ENCODE measurements at regions not wholly inside any gene's neighbourhood (a gene's known extent, or its start where the extent isn't known, plus 50 kb on each side); places are given as distances from the start of the nearest gene placed in this dataset.
"Not testable (repeated sequence)": the region's sequence is repeated elsewhere in the genome, so short reads cannot be mapped to it uniquely, and the experiment has no call there.

DNA sequence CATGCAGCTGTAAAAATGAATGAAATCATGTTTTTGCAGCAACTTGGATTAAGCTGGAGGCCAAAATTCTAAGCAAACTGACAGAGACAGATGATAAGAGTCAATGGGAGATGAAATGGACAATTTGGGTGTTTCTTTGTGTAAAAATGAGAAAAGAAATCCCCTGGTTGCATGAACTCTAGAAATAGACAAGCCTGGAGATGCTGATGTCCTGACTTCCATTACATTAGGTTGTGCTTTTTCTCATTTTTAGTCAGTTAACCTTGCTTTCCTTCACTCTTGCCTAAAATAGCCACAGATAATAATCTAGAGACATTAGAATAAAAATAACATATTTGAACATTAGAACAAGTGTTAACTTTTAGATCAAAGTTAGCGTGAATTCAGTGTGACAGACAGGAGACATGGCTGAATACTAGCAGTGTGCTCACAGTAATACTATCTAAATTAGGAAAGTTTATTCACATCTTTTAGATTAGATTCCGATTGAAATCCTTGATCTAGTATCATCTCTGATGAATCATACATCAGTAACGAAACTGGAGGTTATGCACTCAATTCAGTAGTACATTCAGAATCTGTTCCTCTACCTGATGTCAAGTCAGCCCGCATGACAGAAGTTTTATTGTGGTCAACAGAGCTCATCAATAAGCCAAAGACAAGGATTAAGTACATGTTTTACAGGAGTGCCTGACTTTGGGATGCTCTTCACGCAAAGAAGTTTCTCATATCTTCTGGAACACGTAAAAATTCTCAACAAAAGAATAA lies 948.1 kb downstream of the TMEM121 start:
- POLR2A ChIA-PET, H3K27me3 Mint-ChIP-seq, ATAC-seq, H3K4me3 Mint-ChIP-seq, H3K9me3 Mint-ChIP-seq, H3K36me3 Mint-ChIP-seq, DNase-seq, H3K4me1 Mint-ChIP-seq, H3K27ac Mint-ChIP-seq: not testable (repeated sequence)

DNA sequence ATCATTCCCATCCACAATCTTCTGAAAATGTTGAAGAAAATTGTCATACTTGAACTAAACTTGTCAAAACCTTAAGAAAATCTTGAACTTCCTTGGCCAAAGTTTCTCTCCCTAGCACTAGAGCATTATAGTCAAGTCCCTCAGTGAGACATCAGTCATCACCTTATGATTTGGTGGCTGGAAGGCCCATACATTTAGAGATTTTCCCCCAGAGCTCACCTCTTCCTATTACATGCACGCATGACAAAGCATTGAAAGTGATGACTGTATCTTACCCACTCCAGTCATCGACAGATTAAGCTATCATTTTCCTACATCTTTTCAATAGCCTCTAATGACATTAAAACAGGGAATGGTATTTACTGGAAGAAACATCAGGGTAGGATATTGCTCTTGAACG lies 948.8 kb downstream of the TMEM121 start:
- ATAC-seq, H3K9me3 Mint-ChIP-seq, H3K4me1 Mint-ChIP-seq, H3K27me3 Mint-ChIP-seq, H3K4me3 Mint-ChIP-seq, H3K36me3 Mint-ChIP-seq, POLR2A ChIA-PET, DNase-seq: not testable (repeated sequence)
- peak overlapping the region in 1 of 10 donors; percentile 3 for H3K27ac Mint-ChIP-seq

DNA sequence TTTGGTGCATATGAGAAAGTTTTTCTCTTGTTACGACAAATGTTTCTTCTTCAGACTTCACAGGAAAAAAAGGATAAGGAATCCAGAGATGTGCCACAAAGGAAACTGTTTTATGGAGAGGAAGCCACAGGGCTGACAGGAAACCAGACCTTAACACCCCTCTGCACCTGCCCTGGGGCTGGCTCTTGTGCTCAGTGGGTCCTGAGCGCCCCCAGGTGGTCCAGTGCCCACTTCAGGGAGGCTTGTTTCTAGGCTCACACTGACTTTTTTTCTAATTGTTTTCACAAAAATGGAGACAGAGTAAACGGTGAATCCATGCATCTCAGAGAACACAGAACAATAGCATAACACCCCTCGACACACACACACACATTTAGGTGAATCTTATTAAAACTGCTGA lies 951.2 kb downstream of the TMEM121 start:
- H3K9me3 Mint-ChIP-seq, H3K27me3 Mint-ChIP-seq, H3K36me3 Mint-ChIP-seq, H3K27ac Mint-ChIP-seq, H3K4me1 Mint-ChIP-seq, H3K4me3 Mint-ChIP-seq, DNase-seq: not testable (repeated sequence)
- ATAC-seq: peak in 1 of 2 donors; percentile 40
- POLR2A ChIA-PET: interaction anchor here (2.3 kb wide), 1 partner anchor 29 kb away, joined by 8 read pairs; no protein-coding TSS in a partner anchor

DNA sequence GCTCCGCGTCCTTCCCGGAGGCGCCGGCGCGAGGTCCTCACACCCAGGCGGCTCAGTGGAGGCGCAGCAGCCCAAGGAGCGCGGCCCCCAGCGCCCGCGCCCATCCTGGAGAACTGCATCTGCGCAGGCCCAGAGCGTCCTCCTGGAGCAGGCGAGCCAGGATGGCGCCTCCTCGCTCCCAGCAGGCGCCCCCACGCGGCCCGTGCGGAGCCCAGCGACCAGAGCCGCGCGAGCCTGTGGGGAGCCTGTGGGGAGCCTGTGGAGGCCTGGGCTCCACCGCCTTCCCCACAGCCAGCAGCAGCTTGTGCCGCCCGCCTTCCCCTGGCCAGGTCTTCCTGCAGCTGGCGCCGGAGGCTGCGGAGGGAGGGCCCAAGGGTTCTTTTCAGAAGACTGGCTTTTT lies 953.9 kb downstream of the TMEM121 start:
- POLR2A ChIA-PET, H3K9me3 Mint-ChIP-seq: not testable (repeated sequence)
- peak; percentile 78 to 87 for ATAC-seq

DNA sequence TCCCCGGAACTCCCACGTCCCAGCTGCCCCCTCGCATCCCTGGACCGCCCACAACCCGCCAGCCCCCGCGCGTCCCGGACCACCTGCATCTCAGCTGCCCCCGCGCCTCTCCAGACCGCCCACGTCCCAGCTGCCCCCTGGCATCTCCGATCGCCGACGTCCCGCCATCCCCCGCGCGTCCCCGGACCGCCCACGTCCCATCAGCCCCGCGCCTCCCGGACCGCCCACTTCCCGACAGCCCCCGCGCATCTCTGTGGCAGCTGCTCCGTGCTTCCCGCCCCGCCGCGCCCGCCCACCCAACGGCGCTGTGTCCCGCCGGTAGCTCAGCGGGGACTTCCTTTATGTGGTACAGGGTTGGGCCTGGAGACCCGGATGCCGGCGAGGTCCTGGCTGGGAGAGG lies 955.8 kb downstream of the TMEM121 start:
- DNase-seq, H3K4me1 Mint-ChIP-seq, H3K4me3 Mint-ChIP-seq, POLR2A ChIA-PET, ATAC-seq, H3K27me3 Mint-ChIP-seq, H3K36me3 Mint-ChIP-seq, H3K27ac Mint-ChIP-seq, H3K9me3 Mint-ChIP-seq: not testable (repeated sequence)

More for the DNA sequence above, 953.9 kb downstream of the TMEM121 start:
- not testable (repeated sequence) for H3K36me3 Mint-ChIP-seq, DNase-seq, H3K4me1 Mint-ChIP-seq, H3K4me3 Mint-ChIP-seq, H3K27me3 Mint-ChIP-seq, H3K27ac Mint-ChIP-seq

DNA sequence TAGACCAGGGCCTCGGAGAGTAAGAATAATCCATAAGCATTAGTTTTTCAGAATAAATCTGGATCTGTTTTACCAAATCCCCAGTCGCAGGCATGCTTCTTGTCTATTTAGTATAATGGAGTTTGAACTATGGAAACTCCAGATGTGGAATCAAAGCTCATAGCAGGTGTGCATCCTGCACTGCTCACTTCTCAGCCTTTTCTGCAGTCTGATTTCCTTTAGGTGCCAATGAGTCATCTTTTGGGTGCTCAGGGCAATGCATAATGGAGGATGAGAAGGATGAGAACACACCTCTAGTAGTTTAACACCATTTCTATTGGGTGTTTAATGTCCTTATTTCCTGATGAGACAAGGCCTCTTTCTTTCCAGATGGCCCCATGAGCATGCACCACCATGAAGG lies 961.2 kb downstream of the TMEM121 start:
- Mint-ChIP-seq H3K27ac (no peak overlapping the region), H3K4me3 (no peak overlapping the region), H3K9me3 (no peaks in the 10 kb centered on the region), H3K4me1 (peaks cover 0 to 4% (median 0%) of the 10 kb centered on the region in 4 donors), H3K36me3 (no peaks in the 10 kb centered on the region), H3K27me3 (no peaks in the 10 kb centered on the region)
- ATAC-seq (no peak), DNase-seq (no peak)
- POLR2A ChIA-PET: no interaction called here

DNA sequence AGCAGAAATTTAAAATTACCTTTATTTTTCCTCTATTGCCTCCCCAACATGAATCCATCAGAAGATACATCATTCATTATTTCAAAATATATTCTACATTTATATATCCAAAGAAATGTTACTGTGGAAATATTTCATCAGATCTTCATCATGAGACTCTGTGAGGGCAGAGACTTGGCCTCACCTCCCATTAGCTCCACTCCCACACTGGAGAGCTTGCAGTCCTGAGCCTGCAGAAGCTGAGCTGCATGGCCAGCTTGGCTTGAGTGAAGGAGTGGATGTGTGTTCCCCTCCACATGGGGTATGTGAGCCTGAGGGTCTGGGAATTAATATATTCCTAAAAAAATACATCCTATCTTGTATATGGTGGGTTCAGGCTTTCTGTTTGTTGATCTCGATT lies 961.9 kb downstream of the TMEM121 start:
- Mint-ChIP-seq H3K9me3 (no peaks in the 10 kb centered on the region), H3K27ac (no peak overlapping the region)
- POLR2A ChIA-PET: no interaction called here

DNA sequence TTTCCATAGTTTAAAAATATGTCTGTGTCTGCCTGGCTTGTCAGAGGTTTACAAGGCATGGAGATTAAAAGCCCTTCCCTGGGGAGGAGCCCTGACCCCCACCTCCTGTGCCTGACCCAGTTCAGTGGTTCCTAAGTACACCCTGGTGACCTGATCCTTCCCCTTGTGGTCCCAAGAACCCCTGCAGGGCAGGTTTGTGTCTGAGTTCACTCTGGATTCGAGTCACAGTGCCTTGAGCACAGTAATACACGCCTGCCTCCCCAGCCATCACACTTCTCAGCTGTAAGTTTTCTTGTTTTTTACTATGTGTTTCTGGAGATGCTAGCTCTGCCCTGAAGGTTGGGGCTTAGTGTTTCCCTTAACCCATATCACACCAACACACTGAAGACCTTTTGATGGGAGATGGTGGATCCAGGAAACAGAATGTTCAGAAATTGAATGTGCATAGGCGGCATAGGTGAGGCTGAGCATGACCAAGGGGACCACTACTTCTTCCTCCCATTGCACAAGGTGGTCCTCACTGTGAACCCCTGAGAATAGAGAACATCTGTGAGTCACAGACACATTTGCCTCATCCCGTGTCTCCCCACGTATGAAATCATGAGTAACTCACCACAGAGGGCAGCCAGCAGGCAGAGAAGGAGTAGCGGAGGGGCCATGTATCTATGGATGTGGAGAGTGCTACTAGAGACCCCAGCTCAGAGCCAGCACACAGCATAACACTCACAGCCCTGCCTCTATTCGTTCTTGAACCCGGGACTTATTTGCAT lies 962.9 kb downstream of the TMEM121 start:
- Mint-ChIP-seq H3K9me3 (no peaks in the 10 kb centered on the region), H3K4me3 (no peak overlapping the region), H3K36me3 (no peaks in the 10 kb centered on the region), H3K4me1 (peaks cover 5 to 6% (median 5%) of the 10 kb centered on the region in 4 donors), H3K27me3 (no peaks in the 10 kb centered on the region), H3K27ac (peak overlapping the region in 2 of 10 donors; percentile 47 to 57)
- POLR2A ChIA-PET: interaction anchor here (1.7 kb wide), 1 partner anchor 14 kb away, joined by 5 read pairs; no protein-coding TSS in a partner anchor
- ATAC-seq (no peak), DNase-seq (no peak)

More for the DNA sequence above, 961.9 kb downstream of the TMEM121 start:
- ATAC-seq (no peak), DNase-seq (no peak)
- peaks cover 0 to 4% (median 0%) of the 10 kb centered on the region in 4 donors for H3K4me1 Mint-ChIP-seq
- no peak overlapping the region for H3K4me3 Mint-ChIP-seq
- H3K36me3 Mint-ChIP-seq: no peaks in the 10 kb centered on the region
- no peaks in the 10 kb centered on the region for H3K27me3 Mint-ChIP-seq

DNA sequence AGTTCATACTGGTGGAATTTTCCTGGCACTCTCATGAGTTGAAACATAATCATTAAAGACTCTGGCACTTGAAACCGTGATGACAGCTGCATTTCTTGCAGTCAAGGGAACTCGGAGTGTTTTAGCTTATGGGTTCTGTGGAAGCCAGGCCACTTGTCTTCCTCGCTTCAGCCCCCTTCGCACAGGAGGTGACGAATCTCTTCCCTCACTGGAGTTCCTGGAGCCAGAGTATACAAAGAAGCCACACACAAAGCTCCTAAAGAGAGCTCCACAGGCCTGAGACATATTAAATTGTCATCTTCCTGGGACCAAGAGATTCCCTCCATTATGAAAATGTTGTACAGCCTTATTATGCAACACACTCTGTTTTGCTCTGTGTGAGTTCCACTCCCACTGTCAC lies 964.1 kb downstream of the TMEM121 start:
- H3K27me3 Mint-ChIP-seq: no peaks in the 10 kb centered on the region
- no peaks in the 10 kb centered on the region for H3K36me3 Mint-ChIP-seq
- no peak overlapping the region for H3K4me3 Mint-ChIP-seq
- POLR2A ChIA-PET: interaction anchor here (1.7 kb wide), 1 partner anchor 13 kb away, joined by 5 read pairs; no protein-coding TSS in a partner anchor
- peak overlapping the region in 1 of 10 donors; percentile 27 for H3K27ac Mint-ChIP-seq
- no peaks in the 10 kb centered on the region for H3K9me3 Mint-ChIP-seq
- no peak for ATAC-seq
- H3K4me1 Mint-ChIP-seq: peaks cover 8 to 14% (median 11%) of the 10 kb centered on the region in 4 donors
- no peak for DNase-seq

DNA sequence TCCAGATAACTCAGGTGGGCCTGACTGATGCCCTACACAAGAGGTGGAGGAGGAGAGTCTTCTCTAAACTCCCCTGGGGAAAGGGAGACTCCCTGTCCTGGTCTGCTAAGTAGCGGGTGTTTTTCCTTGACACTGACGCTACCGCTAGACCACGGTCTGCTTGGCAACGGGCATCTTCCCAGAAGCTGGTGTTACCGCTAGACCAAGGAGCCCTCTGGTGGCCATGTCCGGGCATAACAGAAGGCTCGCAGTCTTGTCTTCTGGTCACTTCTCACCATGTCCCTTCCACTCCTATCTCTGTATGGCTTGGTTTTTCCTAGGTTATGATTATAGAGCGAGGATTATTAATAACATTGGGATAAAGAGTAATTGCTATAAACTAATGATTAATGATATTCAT lies 965.5 kb downstream of the TMEM121 start:
- H3K4me3 Mint-ChIP-seq: no peak overlapping the region
- H3K36me3 Mint-ChIP-seq: no peaks in the 10 kb centered on the region
- H3K4me1 Mint-ChIP-seq: peaks cover 8 to 14% (median 11%) of the 10 kb centered on the region in 4 donors
- H3K9me3 Mint-ChIP-seq: peaks cover 0 to 2% (median 0%) of the 10 kb centered on the region in 9 donors
- H3K27ac Mint-ChIP-seq: no peak overlapping the region
- H3K27me3 Mint-ChIP-seq: no peaks in the 10 kb centered on the region
- DNase-seq: no peak
- ATAC-seq: no peak
- POLR2A ChIA-PET: no interaction called here

DNA sequence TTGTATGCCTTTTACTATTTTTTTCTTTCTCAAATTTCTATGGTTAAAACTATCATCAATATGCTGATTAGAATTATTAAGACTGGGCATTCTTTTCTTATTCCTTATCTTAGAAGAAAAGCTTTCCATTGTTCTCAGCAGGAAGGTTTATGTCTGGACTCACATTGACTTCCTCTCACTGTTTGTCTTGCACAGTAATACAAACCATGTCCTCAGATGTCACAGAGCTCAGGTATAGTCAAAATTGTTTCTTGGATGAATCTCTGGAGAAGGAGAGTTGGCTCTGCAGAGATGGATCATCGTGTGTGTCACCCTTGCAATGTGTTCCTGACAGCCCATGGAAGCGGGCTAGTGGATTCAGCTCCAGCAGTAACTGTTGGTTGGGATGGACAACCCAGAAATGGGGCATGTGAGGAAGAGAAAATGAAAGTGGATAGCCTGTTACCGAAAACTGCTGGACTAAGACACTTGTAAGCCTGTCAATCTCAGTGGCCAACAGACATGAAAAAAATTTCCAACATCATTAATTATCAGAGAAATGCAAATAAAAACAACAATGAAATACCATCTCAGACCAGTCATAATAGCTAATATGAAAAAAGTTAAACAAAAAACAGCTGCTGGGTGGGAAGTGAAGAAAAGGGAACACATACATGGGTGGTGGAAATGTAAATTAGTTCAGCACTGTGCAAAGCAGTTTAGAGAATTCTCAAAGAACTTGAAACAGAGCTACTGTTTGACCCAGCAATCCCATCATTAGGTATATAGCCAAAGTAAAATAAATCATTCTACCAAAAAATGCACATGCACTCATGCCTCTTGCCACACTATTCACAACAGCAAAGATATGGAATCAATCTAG lies 967.8 kb downstream of the TMEM121 start:
- POLR2A ChIA-PET: interaction anchor here (0.6 to 1.2 kb wide), 3 partner anchors 10 to 26 kb away, joined by 3 to 4 read pairs (median 3); no protein-coding TSS in a partner anchor
- H3K27me3 Mint-ChIP-seq: no peaks in the 10 kb centered on the region
- H3K4me1 Mint-ChIP-seq: peaks cover 7 to 14% (median 11%) of the 10 kb centered on the region in 4 donors
- peak overlapping the region; percentile 71 to 87 (median 81) for H3K4me3 Mint-ChIP-seq
- H3K27ac Mint-ChIP-seq: peak overlapping the region in 9 of 10 donors; percentile 54 to 85 (median 72)
- ATAC-seq (no peak), DNase-seq (no peak)
- peaks cover 0 to 2% (median 0%) of the 10 kb centered on the region in 9 donors for H3K9me3 Mint-ChIP-seq
- H3K36me3 Mint-ChIP-seq: no peaks in the 10 kb centered on the region

DNA sequence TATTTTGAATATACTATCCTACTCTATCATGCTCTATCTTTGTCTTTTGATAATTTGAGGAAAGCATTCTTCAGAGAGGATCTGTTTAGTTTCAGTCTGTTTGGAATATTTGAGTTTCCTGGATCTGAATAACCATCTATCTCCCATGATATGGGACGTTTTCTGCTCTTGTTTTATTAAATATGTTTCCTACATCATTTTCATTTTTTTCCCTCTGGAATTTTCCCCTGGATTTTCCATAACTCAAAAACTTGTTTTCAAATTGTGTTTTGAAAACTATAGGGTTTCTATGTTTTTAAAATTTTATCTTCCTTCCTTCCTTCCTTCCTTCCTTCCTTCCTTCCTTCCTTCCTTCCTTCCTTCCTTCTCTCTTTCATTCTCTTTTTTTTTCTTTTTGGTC lies 974.2 kb downstream of the TMEM121 start:
- Mint-ChIP-seq H3K36me3 (no peaks in the 10 kb centered on the region), H3K9me3 (peaks cover 0 to 2% (median 0%) of the 10 kb centered on the region in 9 donors), H3K27me3 (peaks cover 0 to 4% (median 0%) of the 10 kb centered on the region in 5 donors), H3K4me1 (peaks cover 5 to 16% (median 13%) of the 10 kb centered on the region in 4 donors), H3K4me3 (no peak overlapping the region), H3K27ac (no peak overlapping the region)
- ATAC-seq: no peak
- POLR2A ChIA-PET: interaction anchor here (0.6 kb wide), 1 partner anchor 47 kb away, joined by 3 read pairs; no protein-coding TSS in a partner anchor
- no peak for DNase-seq
